HG02623 (cell line): ENCODE measurements at regions not wholly inside any gene's neighbourhood (a gene's known extent, or its start where the extent isn't known, plus 50 kb on each side); places are given as distances from the start of the nearest gene placed in this dataset.

Experiments used
- ATAC-seq: cut with Tn5 transposase; IDR thresholded peaks from one replicate; pipeline ENCODE4 v1.9.1; 2021; ENCODE audit warnings: moderate library complexity; ENCODE audit not compliant: unreplicated experiment

DNA sequence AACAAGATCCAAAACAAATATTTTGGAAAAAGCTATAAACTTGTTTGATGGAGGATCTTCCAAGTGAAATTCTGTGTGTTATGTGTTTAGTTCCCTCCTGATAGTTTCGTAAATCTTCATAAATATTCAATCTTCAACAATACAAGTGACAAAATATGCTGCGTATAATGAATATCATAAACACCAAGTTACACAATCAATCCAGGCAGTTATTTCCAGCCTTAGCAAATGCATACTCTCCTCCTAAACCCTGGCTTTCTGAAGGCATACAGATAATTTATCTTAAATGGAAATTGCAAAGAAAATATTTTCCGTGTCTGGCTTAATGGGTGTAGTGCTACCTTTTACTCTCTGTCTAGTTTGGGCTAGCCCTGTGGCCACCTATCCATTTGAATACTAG is 864.9 kb upstream of the ZWINT start:
- ATAC-seq = no peak

DNA sequence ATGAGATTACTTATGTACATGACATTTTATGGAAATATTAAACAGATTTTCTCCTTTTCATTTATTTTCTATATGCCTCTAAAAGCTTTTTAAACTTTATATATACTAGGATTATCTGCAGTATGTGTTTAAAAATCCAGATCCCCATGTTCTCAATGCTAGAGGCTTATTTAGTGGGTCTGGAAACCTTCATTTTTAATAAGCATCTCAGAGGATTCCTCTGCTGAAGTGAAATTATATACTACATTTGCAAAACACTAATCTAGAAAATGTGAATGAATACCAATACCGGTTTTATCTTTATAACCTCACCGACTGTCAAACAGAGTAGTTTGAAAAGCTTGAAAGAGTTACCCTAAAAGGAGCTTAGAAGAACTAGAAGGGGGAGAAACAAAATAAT is 863.8 kb upstream of the ZWINT start:
- ATAC-seq = no peak

DNA sequence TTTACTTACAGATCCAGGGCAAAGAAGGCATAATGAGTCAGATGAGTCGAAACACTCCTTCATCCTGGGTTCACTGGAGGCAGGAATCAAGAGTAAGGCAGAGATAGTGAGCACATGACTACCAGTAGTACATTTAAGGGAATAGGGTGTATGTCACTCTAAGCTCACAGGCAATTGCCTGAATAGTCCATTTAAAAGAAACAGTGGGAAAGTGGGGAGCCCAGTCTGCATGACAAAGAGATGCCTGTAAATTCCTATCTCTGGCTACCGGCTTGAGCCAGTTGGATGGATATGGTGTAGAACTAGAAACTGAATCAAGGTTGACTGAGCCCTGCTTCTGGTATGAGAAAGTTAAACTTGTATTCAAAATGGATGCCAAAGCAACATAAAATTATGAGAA is 861.5 kb upstream of the ZWINT start:
- no peak for ATAC-seq

DNA sequence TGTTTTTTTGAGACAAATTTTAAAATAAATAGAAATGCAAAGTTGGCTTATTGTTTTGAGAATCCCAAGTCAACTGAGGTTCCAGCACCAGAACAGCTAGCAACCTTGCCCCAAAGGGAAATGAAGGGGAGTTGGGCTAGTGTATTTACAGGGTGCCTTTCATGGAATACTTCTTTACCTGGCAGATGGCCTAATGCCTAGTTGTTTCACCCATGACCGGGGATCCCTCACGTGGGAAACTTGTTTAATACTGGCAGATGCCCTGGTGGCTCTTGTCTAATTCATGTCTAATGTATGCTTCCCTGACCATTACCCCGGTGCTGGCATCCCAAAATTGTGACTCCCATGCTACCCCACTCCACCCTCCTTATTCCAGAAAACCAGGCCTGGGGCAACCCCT is 861.1 kb upstream of the ZWINT start:
- ATAC-seq = no peak

DNA sequence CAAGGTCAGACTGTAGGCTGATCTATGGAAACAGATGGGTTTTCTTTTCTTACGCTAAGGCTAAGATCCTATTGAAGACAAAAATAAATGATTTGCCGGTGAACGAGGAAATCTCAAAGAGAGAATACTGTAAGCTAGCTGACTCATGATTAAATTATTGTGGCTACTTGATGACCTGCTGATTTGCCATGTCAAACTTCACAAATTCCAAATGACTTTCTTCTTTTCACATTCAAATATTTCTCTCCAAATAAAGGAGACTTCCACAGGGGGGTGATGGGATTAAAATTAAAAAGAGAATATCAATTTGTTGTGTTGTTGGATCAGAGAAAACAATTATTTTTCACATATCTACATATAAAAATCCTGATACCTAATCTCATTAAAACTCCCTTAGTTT is 860.6 kb upstream of the ZWINT start:
- no peak for ATAC-seq

DNA sequence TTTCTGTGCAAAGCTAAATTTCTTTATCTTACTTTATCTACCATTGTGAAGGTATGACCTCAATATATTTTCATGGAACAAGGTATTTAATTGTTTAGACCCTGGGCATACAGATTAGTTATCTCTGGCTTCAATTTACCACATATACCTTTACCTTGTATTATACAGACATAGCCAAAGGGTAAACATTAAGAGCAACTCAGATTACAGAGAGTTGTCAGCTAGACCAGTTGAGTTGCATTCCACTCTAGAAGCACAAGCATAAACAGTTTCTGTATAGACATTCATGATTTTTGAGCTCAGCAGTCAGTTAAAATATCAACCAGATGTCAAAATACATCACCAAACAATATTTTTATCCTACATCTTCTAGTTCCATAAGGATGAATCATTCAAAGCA is 857.3 kb upstream of the ZWINT start:
- ATAC-seq = no peak

DNA sequence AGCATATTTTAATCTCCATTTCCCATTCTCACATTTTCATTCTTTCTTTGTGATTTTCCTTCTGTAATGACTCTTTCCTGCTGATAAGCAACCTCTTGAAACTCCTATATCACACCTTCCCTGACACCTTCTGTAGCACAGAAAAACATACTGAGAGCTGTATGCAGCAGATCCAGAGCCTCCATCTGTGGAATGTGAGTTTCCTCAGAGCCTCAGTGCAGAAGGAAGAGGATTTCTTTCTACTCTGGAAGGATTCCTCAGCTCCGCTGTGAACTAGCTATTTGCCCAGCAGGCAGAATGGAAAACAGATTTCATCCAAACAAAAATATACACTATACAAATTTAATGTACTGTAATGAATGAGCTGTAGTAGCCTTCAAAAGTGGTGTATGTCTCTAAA is 841.3 kb upstream of the ZWINT start:
- ATAC-seq = no peak

DNA sequence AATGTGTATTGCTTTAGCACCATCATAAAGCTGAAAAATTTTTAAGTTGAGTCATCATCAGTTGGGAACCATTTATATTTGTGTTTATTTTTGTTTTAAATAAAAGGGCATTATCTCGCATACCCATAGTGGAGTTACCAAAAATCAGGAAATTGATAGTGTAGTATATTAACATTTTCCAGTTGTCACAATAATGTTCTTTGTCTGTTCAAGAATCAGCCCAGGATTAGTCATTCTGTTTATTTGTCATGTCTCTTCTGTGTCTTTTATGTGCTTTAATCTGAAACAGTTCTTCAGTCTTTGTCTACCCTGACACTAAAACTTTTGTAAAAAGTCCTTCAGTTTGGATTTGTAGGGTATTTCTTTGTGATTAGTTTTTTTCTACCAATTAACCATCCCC is 827.8 kb upstream of the ZWINT start:
- ATAC-seq = no peak

DNA sequence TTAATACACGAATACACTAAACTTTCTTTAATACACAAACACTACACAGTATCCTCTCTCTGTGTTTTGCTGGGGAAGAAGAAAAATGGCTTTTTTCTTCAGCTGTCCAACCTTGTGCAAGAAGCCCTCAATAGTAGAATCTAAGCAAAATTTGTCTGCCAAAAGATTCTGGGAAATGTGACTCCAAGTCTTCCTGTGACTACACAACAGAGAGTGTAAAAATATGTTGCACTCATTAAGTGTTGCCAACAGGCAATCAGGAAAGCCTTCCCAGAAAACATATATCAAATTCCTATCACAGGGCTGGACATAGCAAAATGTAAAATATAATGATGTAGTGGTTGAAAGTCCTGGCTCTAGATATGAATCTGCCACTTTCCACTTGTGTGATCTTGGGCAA is 825.1 kb upstream of the ZWINT start:
- ATAC-seq = no peak

DNA sequence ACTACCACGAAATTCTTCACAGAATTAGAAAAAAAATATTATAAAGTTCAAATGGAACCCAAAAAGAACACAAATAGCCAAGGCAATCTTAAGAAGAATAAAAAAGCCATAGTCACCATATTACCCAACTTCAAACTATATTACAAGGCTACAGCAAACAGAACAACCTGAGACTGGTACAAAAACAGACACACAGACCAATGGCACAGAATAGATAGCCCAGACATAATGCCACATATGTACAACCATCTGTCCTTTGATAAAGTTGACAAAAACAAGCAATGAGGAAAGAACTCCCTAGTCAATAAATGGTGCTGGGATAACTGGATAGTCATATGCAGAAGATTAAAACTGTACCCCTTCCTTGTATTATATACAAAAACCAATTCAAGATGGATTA is 808.5 kb upstream of the ZWINT start:
- ATAC-seq = no peak

DNA sequence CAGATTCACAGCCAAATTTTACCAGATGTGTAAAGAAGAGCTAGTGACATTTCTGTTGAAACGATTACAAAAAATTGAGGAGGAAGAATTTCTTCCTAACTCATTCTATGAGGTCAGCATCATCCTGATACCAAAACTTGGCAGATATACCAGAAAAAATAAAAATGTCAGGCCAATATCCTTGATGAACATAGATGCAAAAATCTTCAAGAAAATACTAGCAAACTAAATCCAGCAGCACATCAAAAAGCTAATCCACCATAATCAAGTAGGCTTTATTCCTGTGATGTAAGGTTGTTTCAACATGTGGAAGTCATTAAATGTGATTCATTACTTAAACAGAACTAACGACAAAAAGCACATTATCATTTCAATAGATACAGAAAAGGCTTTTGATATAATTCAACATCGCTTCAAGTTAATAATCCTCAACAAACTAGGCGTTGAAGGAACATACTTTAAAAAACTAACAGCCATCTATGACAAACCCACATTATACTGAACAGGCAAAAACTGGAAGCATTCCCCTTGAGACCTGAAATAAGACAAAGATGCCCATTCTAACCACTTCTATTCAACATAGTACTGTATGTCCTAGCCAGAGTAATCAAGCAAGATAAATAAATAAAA is 807.7 kb upstream of the ZWINT start:
- ATAC-seq = no peak

DNA sequence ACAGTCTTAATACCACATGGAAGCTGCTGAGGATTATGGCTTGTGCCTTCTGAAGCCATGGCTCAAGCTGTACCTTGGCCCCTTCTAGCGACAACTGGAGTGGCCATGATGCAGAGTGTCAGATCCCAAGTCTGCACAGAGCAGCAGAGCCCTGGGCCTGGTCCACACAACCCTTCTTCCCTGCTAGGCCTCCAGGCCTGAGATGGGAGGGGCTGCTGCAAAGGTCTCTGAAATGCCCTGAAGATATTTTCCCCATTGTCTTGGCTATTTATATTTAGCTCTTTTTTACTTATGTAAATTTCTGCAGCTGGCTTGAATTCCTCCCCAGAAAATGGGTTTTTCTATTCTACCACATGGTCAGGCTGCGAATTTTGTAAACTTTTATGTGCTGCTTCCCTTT is 804.6 kb upstream of the ZWINT start:
- ATAC-seq = no peak

DNA sequence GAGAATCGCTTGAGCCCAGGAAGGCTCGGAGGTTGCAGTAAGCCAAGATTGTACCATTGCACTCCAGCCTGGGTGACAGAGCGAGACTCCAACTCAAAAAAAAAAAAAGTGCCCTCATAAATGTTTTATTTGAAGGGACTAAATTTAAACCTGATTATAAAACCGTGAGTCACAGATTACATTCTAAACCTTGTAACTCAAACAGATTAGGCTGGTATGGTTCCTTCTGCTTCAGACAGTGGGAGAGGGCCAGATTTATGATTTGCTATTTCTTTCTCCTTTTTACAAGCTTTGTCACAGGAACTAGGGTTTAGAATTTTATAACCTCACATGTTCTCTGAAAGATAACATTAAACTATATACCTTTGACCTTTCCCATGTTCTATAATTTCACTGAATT is 801.2 kb upstream of the ZWINT start:
- ATAC-seq = no peak

DNA sequence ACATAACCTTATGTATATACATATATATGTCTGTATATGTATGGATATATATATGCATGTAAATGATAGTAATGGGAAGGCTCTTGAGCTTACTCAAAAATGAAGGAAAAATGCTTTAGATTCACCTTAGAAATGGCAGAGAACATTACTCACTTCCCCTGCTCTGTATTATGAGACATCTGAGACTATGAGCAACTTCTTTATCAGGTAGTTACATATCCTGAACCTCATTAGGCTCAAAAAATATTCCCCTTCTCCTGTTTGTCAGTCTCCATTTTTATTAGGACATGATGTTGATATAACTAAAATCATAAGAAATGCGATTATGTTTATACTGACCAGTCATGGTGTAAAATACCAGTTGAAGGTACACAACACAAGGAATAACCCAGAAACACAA is 800.1 kb upstream of the ZWINT start:
- ATAC-seq = no peak

DNA sequence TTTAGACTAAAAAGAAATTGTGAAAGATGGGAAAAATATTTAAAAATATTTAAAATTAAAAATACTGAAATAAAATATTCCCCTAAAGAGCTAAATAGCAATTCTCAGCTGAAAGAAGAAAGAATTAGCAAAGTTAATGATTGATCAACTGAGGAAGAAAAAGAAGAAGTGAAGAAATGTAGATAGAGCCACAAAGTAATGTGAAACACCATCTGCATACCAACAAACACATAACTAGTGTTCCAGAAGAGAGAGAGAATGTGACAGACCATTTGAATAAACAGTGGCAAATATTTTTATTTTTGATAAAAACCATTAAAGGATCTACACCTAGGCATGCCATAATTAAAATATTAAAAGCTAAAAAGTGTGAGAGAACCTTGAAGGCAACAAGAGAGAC is 784.5 kb upstream of the ZWINT start:
- no peak for ATAC-seq

DNA sequence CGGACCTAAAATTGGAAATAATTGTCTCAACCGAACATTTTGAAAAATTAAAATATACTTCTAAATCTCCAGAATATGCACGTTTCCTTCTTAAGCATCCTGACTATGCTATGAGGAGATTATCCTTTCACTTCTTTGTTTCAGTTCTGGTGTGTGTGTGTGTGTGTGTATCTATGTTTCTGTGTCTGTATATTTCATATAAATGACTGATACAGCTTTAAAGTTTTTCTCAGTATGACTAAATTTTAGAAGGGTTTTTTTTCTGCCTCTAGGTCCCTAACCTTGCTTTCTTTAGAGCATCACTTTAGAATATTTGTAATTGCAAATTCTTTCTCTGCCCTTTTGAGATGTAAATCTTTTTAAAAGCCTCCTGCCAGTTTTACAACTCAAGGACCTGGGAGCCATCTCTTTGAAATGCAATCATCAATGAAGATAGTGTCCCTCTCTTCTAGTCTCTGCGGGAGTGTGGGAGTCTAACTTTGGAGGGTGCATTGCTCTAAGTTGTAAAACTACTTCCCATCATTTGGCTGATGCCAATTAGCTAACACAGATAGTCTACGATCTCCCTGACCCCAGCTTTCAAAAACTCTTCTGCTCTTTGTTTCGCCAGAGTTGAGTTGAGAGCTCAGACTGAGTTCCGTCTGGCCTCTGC is 782.0 kb upstream of the ZWINT start:
- ATAC-seq = no peak

DNA sequence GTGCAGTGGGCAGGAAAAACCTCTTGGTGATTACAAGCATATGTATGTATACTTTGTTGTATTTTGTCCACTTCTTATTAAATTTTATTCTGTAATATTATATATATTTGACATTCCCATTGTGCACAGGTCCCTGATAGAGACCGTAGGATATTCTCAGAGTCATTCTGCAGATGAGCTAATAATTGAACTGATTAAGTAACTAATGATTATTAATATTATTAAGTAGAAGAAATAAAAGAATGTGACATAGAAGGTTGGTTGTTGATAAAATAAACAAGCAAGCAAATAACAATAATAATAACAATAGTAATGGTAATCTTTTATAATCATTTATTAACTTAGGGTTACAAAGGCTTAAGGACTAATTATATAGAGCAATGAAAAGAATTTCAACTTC is 780.6 kb upstream of the ZWINT start:
- no peak for ATAC-seq

DNA sequence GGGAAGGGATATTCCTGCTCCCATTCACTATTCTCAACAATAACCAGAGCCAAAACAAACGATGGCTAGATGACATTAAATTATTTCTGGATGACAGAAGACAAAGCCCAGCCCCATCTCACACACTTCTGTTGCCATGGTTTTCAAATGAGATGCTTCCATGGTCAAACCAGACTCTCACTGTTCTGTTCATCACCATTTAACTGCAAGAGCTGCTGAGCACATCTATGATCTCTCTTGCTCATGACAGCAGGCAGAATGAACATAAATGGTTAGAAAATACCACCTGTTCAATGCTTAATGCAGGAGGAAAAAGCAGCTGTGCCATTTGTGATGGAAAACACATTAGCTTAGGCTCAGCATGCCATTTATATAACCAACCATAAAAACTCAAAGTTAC is 758.6 kb upstream of the ZWINT start:
- ATAC-seq = no peak

DNA sequence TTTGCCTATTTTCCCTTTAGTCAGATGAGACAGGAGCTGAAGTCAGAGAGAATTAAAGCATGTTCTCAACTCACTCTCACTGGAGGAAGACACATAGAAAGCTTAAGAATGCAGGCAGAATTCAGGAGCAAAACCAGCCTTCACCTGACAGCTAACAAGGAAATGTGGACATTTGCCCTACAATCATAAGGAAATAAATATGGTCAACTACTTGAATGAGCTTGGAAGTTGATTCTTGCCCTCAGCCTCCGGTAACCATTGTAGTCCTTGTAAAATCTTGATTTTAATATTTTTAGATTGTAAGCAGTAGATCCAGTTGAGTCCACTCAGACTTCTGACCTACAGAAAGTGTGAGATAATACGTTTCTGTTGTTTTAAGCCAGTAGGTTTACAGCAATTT is 752.5 kb upstream of the ZWINT start:
- ATAC-seq = no peak

DNA sequence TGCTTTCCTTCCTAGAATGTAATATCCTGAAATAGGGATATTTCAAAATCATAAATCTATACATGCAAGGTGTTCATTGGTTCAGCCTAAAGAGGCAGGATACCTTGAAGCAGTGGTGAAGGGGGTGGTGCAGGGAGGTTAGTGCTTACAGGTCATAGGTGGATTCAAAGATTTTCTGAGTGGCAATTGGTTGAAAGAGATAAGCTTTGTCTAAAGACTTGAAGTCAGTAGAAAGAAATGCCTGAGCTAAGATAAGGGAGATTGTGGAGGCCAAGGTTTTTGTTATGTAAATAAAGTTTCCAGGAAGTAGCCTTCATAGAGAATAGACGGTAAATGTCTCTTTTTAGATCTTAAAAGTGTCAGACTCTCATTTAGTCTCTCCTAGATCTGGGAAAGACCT is 741.2 kb upstream of the ZWINT start:
- ATAC-seq = no peak

DNA sequence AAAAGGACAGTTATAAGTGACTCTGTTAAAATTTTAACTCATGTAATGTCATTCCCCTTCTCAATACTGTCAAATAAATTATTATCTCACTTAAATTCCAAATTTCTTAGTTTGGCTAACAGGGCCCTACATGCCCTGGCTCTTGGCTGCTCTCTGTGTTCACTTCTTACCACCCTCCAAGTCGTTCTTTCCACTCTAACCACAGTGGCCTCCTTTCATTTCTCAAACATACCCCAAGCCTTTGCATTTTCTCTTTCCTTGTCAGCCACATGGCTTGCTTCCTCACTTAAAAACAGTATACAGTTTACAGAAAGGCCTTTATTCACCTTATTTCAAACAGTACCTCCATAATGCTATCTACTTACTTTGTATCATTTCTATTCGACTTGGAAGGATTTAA is 737.1 kb upstream of the ZWINT start:
- ATAC-seq = no peak

DNA sequence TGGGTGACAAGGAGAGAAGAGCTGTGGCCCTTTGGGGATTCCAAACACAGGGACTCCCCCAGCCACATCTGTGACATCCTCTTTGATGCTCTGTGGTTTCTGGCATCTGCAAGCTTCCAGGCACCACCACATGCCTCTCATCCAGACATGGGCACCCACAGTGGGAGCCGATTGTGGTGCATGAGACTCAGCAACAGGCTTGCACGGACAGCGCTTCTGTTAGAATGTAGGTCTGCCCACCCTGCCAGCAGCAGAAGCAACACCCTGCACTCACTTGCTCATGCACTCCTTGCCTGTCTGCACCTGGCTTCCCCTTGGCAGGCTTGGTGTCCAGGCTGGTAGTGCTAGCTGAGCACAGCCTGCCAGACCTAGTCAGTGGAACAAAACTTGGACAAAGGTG is 735.0 kb upstream of the ZWINT start:
- no peak for ATAC-seq

DNA sequence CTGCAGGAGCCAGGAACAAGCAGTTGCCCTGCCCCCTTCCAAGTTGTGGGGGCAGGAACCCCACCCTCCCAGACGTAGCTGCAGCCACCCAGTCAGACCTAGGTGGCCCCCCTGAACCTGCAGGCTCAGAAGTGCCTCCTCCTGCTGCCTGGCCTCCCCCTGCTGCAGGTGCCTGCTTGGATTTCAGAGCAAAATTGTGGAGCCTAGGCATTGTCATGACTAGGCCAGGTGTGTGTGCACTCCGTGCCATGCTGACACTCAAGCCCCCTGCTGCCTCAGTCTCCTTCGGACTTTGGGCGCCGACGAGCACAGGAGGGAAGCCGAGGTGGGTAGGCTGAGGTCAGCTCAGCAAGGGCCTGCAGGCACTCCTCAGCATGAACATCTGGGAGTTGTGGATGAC is 733.9 kb upstream of the ZWINT start:
- no peak for ATAC-seq
